ENCODE measurements at regions not wholly inside any gene's neighbourhood (a gene's known extent, or its start where the extent isn't known, plus 50 kb on each side); places are given as distances from the start of the nearest gene placed in this dataset.
"Not testable (repeated sequence)": the region's sequence is repeated elsewhere in the genome, so short reads cannot be mapped to it uniquely, and the experiment has no call there.

GRCh38 chr11:98260983-98261382, 759.8 kb upstream of the CNTN5 start:
- DNase-seq = no peak

GRCh38 chr11:98277251-98277912, 743.4 kb upstream of the CNTN5 start:
- no peak for DNase-seq

- no peak for DNase-seq
Observed at GRCh38 chr11:98289617-98290263, 731.0 kb upstream of the CNTN5 start.

GRCh38 chr11:98296091-98296880, 724.5 kb upstream of the CNTN5 start:
- no peak for DNase-seq

- no peak for DNase-seq
Observed at GRCh38 chr11:98300719-98301118, 720.0 kb upstream of the CNTN5 start.

- no peak for DNase-seq
Observed at GRCh38 chr11:98307827-98308491, 712.8 kb upstream of the CNTN5 start.

- DNase-seq = not testable (repeated sequence)
Observed at GRCh38 chr11:98330306-98330705, 690.4 kb upstream of the CNTN5 start.

- no peak for DNase-seq
Observed at GRCh38 chr11:98358551-98358950, 662.2 kb upstream of the CNTN5 start.

- DNase-seq = no peak
Observed at GRCh38 chr11:98365190-98365589, 655.6 kb upstream of the CNTN5 start.

GRCh38 chr11:98365941-98366340, 654.8 kb upstream of the CNTN5 start:
- no peak for DNase-seq

- DNase-seq = no peak
Observed at GRCh38 chr11:98390391-98390790, 630.4 kb upstream of the CNTN5 start.

- not testable (repeated sequence) for DNase-seq
Observed at GRCh38 chr11:98394500-98394899, 626.2 kb upstream of the CNTN5 start.

GRCh38 chr11:98398508-98398907, 622.2 kb upstream of the CNTN5 start:
- no peak for DNase-seq

- DNase-seq = no peak
Observed at GRCh38 chr11:98409069-98409468, 611.7 kb upstream of the CNTN5 start.

- no peak for DNase-seq
Observed at GRCh38 chr11:98411777-98412176, 609.0 kb upstream of the CNTN5 start.

- DNase-seq = no peak
Observed at GRCh38 chr11:98417256-98417755, 603.4 kb upstream of the CNTN5 start.

GRCh38 chr11:98423933-98424332, 596.8 kb upstream of the CNTN5 start:
- DNase-seq = no peak

- not testable (repeated sequence) for DNase-seq
Observed at GRCh38 chr11:98424773-98425172, 596.0 kb upstream of the CNTN5 start.

- no peak for DNase-seq
Observed at GRCh38 chr11:98431463-98432359, 589.0 kb upstream of the CNTN5 start.

- DNase-seq = no peak
Observed at GRCh38 chr11:98434296-98434695, 586.5 kb upstream of the CNTN5 start.

- no peak for DNase-seq
Observed at GRCh38 chr11:98453378-98453777, 567.4 kb upstream of the CNTN5 start.
